DOHH2 (cell line): ENCODE measurements at regions not wholly inside any gene's neighbourhood (a gene's known extent, or its start where the extent isn't known, plus 50 kb on each side); places are given as distances from the start of the nearest gene placed in this dataset.

Experiments used
- H3F3A ChIP-seq: fragments of 200-600 bp; sonication (generic), shearing (Covaris generic); 2 replicates; pipeline ENCODE4 v1.6.0; 2016; ENCODE audit warnings: antibody characterized with exemption, mild to moderate bottlenecking; ENCODE audit not compliant: control insufficient read depth, insufficient read depth
- H3K27ac ChIP-seq: fragments of 200-600 bp; sonication (generic); 2 replicates; pipeline ENCODE4 v1.5.1; 2014; ENCODE audit warnings: low read depth, mild to moderate bottlenecking, low read length, moderate library complexity
- H3K27me3 ChIP-seq: fragments of 200-600 bp; sonication (generic); 2 replicates; pipeline ENCODE4 v1.6.1; 2014; ENCODE audit warnings: mild to moderate bottlenecking, low read length, mixed read lengths; ENCODE audit not compliant: control insufficient read depth
- H3K36me3 ChIP-seq: fragments of 200-600 bp; sonication (generic); 2 replicates; pipeline ENCODE4 v1.6.1; 2014; ENCODE audit warnings: mild to moderate bottlenecking, low read length, moderate library complexity, mixed read lengths; ENCODE audit not compliant: control insufficient read depth
- H3K4me1 ChIP-seq: fragments of 200-600 bp; sonication (generic); 2 replicates; pipeline ENCODE4 v1.6.1; 2014; ENCODE audit warnings: mild to moderate bottlenecking, low read length, mixed read lengths; ENCODE audit not compliant: control insufficient read depth
- H3K4me2 ChIP-seq: fragments of 200-600 bp; sonication (generic); 2 replicates; pipeline ENCODE4 v1.6.0; 2014; ENCODE audit warnings: mild to moderate bottlenecking, low read length, moderate library complexity
- H3K4me3 ChIP-seq: fragments of 200-600 bp; sonication (generic); 2 replicates; pipeline ENCODE4 v1.5.1; 2014; ENCODE audit warnings: mild to moderate bottlenecking, low read length, mixed read lengths
- H3K79me2 ChIP-seq: fragments of 200-600 bp; sonication (generic); 2 replicates; pipeline ENCODE4 v1.6.1; 2014; ENCODE audit warnings: mild to moderate bottlenecking, low read length, mixed read lengths; ENCODE audit not compliant: control insufficient read depth
- H3K9me2 ChIP-seq: fragments of 200-600 bp; sonication (generic); replicated peaks from 2 replicates; pipeline ENCODE4 v1.6.1; 2014; ENCODE audit warnings: mild to moderate bottlenecking, low read length, mixed read lengths; ENCODE audit not compliant: control insufficient read depth
- H3K9me3 ChIP-seq: fragments of 200-600 bp; sonication (generic); 2 replicates; pipeline ENCODE4 v1.6.1; 2014; ENCODE audit warnings: antibody characterized with exemption, low read length, mixed read lengths; ENCODE audit not compliant: control insufficient read depth, insufficient read depth
- H4K20me1 ChIP-seq: fragments of 200-600 bp; sonication (generic); 2 replicates; pipeline ENCODE4 v1.6.0; 2014; ENCODE audit warnings: low read depth, mild to moderate bottlenecking, antibody characterized with exemption, low read length, moderate library complexity; ENCODE audit not compliant: control insufficient read depth, insufficient read depth
- EZH2phosphoT487 ChIP-seq: fragments of 200-600 bp; sonication (generic); IDR thresholded peaks from 2 replicates; pipeline ENCODE4 v1.6.1; 2017; ENCODE audit warnings: borderline replicate concordance, mild to moderate bottlenecking, antibody characterized with exemption, low read length, moderate library complexity, mixed read lengths
- TF ChIP-seq, protein P1 (sequence below): fragments of 200-600 bp; sonication (generic); IDR thresholded peaks from one replicate; pipeline ENCODE4 v1.5.1; 2014; ENCODE audit warnings: antibody characterized with exemption, mild to moderate bottlenecking, low read depth, low read length; ENCODE audit not compliant: poor library complexity, severe bottlenecking

DNA sequence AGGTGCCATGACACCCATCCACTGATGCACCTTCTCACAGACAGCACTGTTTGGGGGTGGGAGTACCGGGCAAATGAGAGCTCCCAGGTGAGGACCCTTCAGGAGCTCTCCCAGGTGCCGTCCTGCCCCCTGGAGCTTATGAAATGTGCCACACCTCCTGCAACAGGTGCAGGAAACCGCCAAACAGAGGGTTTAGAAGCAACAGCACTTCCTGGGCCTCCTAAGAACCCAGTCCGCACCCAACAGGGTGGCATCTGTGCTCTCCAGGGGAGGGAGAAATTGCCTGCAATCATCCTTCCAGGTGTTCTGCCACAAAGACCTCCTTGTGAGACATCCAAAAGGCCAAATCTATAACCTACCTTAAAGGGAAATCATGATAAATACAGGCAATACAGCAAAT, 87.7 kb upstream of the ATP1B1 start:
- Histone ChIP-seq H3K9me2 (no peaks in the 10 kb centered on the region), H3K27me3 (no peaks in the 10 kb centered on the region), H3F3A (no peaks in the 10 kb centered on the region), H3K36me3 (no peaks in the 10 kb centered on the region), H3K27ac (no peak overlapping the region), H3K79me2 (no peaks in the 10 kb centered on the region), H3K4me3 (no peak overlapping the region), H3K4me1 (no peaks in the 10 kb centered on the region), H3K4me2 (no peak overlapping the region), H4K20me1 (no peaks in the 10 kb centered on the region), H3K9me3 (no peaks in the 10 kb centered on the region)
- no peak for TF ChIP-seq EZH2phosphoT487
- TF ChIP-seq, protein P1, sequence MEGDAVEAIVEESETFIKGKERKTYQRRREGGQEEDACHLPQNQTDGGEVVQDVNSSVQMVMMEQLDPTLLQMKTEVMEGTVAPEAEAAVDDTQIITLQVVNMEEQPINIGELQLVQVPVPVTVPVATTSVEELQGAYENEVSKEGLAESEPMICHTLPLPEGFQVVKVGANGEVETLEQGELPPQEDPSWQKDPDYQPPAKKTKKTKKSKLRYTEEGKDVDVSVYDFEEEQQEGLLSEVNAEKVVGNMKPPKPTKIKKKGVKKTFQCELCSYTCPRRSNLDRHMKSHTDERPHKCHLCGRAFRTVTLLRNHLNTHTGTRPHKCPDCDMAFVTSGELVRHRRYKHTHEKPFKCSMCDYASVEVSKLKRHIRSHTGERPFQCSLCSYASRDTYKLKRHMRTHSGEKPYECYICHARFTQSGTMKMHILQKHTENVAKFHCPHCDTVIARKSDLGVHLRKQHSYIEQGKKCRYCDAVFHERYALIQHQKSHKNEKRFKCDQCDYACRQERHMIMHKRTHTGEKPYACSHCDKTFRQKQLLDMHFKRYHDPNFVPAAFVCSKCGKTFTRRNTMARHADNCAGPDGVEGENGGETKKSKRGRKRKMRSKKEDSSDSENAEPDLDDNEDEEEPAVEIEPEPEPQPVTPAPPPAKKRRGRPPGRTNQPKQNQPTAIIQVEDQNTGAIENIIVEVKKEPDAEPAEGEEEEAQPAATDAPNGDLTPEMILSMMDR: no peak

DNA sequence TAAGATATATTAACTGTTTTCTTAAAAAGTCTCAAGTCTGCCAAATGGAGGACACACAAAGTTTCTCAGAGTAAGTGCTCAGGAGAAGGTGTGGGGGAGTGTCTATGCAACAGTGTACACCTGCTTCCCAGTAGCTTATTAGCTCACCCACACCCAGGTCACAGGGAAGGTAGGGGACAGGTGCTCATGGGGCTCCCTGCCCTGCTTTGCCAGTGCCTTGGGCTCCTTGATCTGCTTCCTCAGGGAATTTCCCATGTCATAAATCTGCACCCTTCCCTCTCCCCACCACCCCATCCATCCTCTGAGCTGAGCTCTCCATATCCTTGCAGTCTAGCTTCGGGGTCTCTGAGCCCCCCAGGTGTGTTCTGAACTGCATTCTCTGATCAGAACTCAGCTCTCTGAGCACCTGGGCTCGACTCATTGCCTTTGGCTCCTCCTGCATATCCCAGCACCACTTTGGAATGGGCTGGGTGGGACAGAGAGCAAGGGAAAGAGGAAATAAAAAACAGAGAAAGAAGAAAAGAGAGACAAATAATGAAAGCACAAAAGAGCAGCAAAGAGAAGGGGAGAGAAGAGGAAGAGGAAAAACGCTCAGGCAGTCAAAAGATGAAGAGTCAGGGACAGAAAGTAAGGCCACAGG, 87.0 kb upstream of the ATP1B1 start:
- H3K4me1 ChIP-seq: no peaks in the 10 kb centered on the region
- no peaks in the 10 kb centered on the region for H4K20me1 ChIP-seq
- no peaks in the 10 kb centered on the region for H3K9me2 ChIP-seq
- H3K27me3 ChIP-seq: no peaks in the 10 kb centered on the region
- H3K9me3 ChIP-seq: no peaks in the 10 kb centered on the region
- no peak overlapping the region for H3K27ac ChIP-seq
- H3F3A ChIP-seq: no peaks in the 10 kb centered on the region
- H3K36me3 ChIP-seq: no peaks in the 10 kb centered on the region
- no peak overlapping the region for H3K4me3 ChIP-seq
- H3K4me2 ChIP-seq: no peak overlapping the region
- no peaks in the 10 kb centered on the region for H3K79me2 ChIP-seq
- TF ChIP-seq, protein P1: no peak
- no peak for TF ChIP-seq EZH2phosphoT487

DNA sequence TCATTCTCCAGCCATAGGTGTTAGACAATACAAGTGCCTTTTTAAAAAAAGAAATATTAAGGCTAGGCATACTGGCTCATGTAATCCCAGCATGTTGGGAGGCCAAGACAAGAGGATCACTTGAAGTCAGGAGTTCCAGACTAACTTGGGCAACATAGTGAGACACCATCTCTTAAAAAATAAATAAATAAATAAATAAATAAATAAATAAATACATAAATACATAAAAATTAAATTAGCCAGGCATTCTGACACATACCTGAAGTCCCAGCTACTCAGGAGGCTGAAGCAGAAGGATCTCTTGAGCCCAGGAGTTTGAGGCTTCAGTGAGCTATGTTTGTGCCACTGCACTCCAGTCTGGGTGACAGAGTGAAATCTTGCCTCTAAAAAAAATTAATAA, 85.8 kb upstream of the ATP1B1 start:
- no peak for TF ChIP-seq EZH2phosphoT487
- TF ChIP-seq, protein P1: no peak
- no peaks in the 10 kb centered on the region for H3K9me3 ChIP-seq
- no peaks in the 10 kb centered on the region for H3K36me3 ChIP-seq
- no peak overlapping the region for H3K27ac ChIP-seq
- H4K20me1 ChIP-seq: no peaks in the 10 kb centered on the region
- H3F3A ChIP-seq: no peaks in the 10 kb centered on the region
- no peaks in the 10 kb centered on the region for H3K9me2 ChIP-seq
- H3K4me1 ChIP-seq: no peaks in the 10 kb centered on the region
- no peak overlapping the region for H3K4me2 ChIP-seq
- no peaks in the 10 kb centered on the region for H3K79me2 ChIP-seq
- H3K4me3 ChIP-seq: no peak overlapping the region
- no peaks in the 10 kb centered on the region for H3K27me3 ChIP-seq
